ENCODE measurements at regions not wholly inside any gene's neighbourhood (a gene's known extent, or its start where the extent isn't known, plus 50 kb on each side); places are given as distances from the start of the nearest gene placed in this dataset.

DNA sequence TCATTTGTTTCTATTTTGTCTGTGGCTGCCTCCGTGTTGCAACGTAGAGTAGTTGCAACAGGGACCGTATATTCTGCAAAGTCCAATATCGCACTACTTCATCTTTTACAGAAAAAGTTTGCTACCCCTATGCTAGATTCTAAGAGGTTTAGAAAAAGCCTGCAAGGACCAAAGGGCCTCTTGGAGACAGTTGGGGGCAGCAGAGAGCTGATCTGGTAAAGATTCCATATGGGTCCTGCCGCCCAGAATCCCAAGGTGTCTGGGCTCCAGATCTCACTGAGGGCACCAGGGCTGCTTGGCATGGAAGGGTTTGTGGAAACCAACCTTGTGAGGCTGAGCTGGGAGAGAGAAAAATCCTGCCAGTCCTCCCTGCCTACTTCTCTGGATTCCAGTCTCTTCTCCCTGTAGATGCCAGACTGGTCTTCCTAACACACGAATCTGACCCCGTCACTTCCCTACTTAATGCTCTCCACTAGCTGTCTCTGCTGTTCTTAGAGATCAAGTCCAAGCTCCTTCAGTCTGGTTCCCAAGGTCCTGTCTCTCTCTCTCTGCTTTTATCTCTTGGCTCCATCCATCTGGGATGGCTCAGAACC is 74.6 kb downstream of the GLRX5 start:
- peak; percentile 6 for DNase-seq
- no peak overlapping the region for H3K27ac Mint-ChIP-seq
- TF ChIP-seq, protein P1, sequence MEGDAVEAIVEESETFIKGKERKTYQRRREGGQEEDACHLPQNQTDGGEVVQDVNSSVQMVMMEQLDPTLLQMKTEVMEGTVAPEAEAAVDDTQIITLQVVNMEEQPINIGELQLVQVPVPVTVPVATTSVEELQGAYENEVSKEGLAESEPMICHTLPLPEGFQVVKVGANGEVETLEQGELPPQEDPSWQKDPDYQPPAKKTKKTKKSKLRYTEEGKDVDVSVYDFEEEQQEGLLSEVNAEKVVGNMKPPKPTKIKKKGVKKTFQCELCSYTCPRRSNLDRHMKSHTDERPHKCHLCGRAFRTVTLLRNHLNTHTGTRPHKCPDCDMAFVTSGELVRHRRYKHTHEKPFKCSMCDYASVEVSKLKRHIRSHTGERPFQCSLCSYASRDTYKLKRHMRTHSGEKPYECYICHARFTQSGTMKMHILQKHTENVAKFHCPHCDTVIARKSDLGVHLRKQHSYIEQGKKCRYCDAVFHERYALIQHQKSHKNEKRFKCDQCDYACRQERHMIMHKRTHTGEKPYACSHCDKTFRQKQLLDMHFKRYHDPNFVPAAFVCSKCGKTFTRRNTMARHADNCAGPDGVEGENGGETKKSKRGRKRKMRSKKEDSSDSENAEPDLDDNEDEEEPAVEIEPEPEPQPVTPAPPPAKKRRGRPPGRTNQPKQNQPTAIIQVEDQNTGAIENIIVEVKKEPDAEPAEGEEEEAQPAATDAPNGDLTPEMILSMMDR (IDR thresholded peaks at IDR 0.05): peak; percentile 74
- H3K9me3 Mint-ChIP-seq: no peaks in the 10 kb centered on the region
- H3K4me1 Mint-ChIP-seq (ENCODE audit: low read depth): no peaks in the 10 kb centered on the region
- H3K27me3 Mint-ChIP-seq (ENCODE audit: insufficient read depth): peaks cover 20% of the 10 kb centered on the region
- no peak overlapping the region for H3K4me3 Mint-ChIP-seq
- H3K36me3 Mint-ChIP-seq (ENCODE audit: low read depth): no peaks in the 10 kb centered on the region

DNA sequence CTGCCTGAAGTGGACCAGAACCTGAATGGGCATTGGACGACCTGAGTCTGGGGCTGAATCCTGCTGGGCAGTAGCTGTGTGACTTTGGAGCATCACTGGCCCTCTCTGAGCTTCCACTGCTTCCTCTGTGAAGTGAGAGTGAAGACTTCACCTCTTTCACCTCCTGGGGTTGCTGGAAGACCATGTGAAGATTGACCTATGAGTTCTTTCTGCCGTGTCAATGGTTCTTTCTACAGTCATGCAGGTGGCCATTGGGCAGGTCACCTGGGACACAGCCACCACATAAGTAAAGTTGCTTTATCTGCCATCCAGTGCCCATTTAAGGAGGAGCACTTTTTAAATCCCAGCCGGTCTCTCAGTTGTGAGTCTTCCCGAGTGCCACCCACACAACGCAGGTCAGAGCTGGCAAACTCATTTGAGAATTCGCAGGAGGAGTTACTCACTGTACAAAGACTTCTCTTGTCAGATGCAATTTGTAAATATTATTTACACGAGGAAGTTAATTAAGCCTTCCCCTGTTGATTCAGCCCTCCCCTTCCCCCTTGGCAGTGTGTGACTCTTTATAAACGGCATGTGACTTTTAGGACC is 74.8 kb upstream of the TCL1B start:
- Mint-ChIP-seq H3K36me3 (ENCODE audit: low read depth) (no peaks in the 10 kb centered on the region), H3K27me3 (ENCODE audit: insufficient read depth) (peaks cover 20% of the 10 kb centered on the region), H3K27ac (no peak overlapping the region), H3K4me3 (no peak overlapping the region), H3K4me1 (ENCODE audit: low read depth) (no peaks in the 10 kb centered on the region), H3K9me3 (no peaks in the 10 kb centered on the region)
- TF ChIP-seq, protein P1 (IDR thresholded peaks at IDR 0.05): no peak
- DNase-seq: no peak

DNA sequence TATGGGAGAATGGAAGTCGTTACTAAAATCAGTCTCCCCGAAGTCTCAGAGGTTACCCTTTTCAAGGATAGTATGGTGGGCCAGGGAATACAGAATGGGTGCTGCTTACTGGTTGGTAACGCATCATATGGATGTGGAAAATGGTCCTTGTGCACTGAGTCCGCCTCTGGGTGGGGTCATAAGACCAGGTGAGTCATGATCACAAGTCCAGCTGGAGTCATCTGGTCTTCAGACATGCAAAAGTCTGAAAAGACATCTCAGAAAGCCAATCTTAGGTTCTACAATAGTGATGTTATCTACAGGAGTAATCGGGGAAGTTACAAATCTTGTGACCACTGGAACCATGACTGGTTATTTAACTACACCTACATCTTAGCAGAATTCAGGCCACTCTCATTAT is 71.9 kb upstream of the TCL1B start:
- H3K9me3 Mint-ChIP-seq: no peaks in the 10 kb centered on the region
- H3K4me3 Mint-ChIP-seq: no peak overlapping the region
- TF ChIP-seq, protein P1 (IDR thresholded peaks at IDR 0.05): no peak
- H3K27me3 Mint-ChIP-seq (ENCODE audit: insufficient read depth): peaks cover 13% of the 10 kb centered on the region; the same call in 1 of the 2 replicates
- no peak for DNase-seq
- H3K27ac Mint-ChIP-seq: no peak overlapping the region
- no peaks in the 10 kb centered on the region for H3K4me1 Mint-ChIP-seq (ENCODE audit: low read depth)
- no peaks in the 10 kb centered on the region for H3K36me3 Mint-ChIP-seq (ENCODE audit: low read depth)

DNA sequence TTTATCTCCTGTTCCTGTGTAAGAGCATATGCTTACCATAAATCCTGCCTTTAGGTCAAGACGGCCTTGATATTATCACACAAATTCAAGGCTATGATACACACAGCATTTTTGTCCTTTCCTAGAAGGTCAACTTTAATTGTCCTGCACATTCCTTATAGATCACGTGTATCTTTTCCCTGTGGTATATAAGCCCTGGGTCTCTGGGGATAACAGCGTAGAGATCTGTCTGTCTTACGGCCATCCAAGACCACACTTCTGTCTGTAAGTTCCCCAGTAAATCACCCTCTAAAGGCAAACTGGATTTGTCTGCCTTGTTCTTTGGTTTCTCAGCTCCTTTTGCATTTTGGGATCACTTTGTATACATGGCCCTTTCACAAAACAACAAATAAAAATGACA is 69.5 kb upstream of the TCL1B start:
- Mint-ChIP-seq H3K4me1 (ENCODE audit: low read depth) (no peaks in the 10 kb centered on the region), H3K36me3 (ENCODE audit: low read depth) (no peaks in the 10 kb centered on the region), H3K27ac (no peak overlapping the region), H3K27me3 (ENCODE audit: insufficient read depth) (peaks cover 14% of the 10 kb centered on the region; the same call in 1 of the 2 replicates), H3K4me3 (no peak overlapping the region), H3K9me3 (peaks cover 4% of the 10 kb centered on the region; the same call in 1 of the 2 replicates)
- TF ChIP-seq, protein P1 (IDR thresholded peaks at IDR 0.05): no peak
- DNase-seq: no peak

DNA sequence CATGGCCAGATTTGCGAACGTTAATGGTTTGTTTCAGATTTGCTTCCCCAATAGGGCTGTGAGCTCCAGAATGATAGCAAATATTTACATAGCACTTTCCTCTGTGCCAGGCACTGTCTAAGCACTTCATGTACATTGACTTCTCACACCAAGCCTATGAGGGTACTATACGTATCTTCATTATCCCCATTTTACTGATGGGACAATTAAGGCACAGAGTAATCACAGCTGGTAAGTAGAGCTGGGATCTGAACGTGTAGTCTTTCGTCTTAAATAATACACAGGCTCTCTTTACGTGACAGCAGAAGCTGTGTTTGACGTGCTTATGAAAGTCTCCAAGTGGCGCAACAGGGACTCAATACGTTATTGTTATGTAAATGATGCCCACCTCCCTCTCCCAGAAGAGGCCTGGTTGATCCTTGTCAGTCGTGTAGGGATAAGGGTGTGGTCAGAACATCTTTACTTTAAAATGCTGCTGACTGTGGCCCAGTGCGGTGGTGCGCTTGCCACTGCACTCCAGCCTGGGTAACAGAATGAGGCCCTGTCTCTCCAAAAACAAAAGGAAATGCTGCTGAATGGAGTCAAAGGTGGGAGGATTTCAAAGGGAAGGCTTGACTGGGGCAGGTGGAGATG is 66.3 kb upstream of the TCL1B start:
- Mint-ChIP-seq H3K27me3 (ENCODE audit: insufficient read depth) (peaks cover 9% of the 10 kb centered on the region; the same call in 1 of the 2 replicates), H3K4me3 (no peak overlapping the region), H3K9me3 (peaks cover 6% of the 10 kb centered on the region), H3K36me3 (ENCODE audit: low read depth) (no peaks in the 10 kb centered on the region), H3K4me1 (ENCODE audit: low read depth) (no peaks in the 10 kb centered on the region), H3K27ac (no peak overlapping the region)
- TF ChIP-seq, protein P1 (IDR thresholded peaks at IDR 0.05): no peak
- DNase-seq: no peak
